ENCODE measurements at regions not wholly inside any gene's neighbourhood (a gene's known extent, or its start where the extent isn't known, plus 50 kb on each side); places are given as distances from the start of the nearest gene placed in this dataset.
A peak's percentile ranks its signal among the peaks of the same experiment; 100 is the strongest.

GRCh38 chr11:122248939-122249338 is 132.9 kb upstream of the BLID start:
- H3K27me3 ChIP-seq, result no peaks in the 10 kb centered on the region
- WGBS, 2 donors, result 89% methylated on average over 8 of the region's 8 CpGs
- TF ChIP-seq CTCF (IDR thresholded peaks at IDR 0.05), result no peak
- no peak for TF ChIP-seq POLR2A (IDR thresholded peaks at IDR 0.05)
- no peak for DNase-seq
- intact Hi-C loops (cut with DNase I), result no loop called here
- no peak for ATAC-seq
- no peak overlapping the region for H3K4me3 ChIP-seq
- no peak overlapping the region for H3K27ac ChIP-seq
- H3K9me3 ChIP-seq, result no peaks in the 10 kb centered on the region
- peaks cover 30% of the 10 kb centered on the region for H3K4me1 ChIP-seq
- no peaks in the 10 kb centered on the region for H3K36me3 ChIP-seq (replicated peaks in 1 of 2; ENCODE audit: insufficient read depth in 1 of 2, low read depth in 2 of 2)

GRCh38 chr11:122248131-122248530 is 132.1 kb upstream of the BLID start:
- Histone ChIP-seq H3K9me3 (no peaks in the 10 kb centered on the region), H3K4me3 (no peak overlapping the region), H3K36me3 (replicated peaks in 1 of 2; ENCODE audit: insufficient read depth in 1 of 2, low read depth in 2 of 2) (no peaks in the 10 kb centered on the region), H3K4me1 (peaks cover 23% of the 10 kb centered on the region), H3K27me3 (no peaks in the 10 kb centered on the region), H3K27ac (peak overlapping the region; percentile 4 to 66 (median 38))
- DNase-seq, result peak; percentile 69 to 88 (median 76)
- WGBS, 2 donors, result 15 to 18% methylated on average over 4 of the region's 4 CpGs
- no peak for TF ChIP-seq CTCF (IDR thresholded peaks at IDR 0.05)
- TF ChIP-seq POLR2A (IDR thresholded peaks at IDR 0.05), result no peak
- intact Hi-C loops (cut with DNase I), result no loop called here
- peak; percentile 86 for ATAC-seq

GRCh38 chr11:122246874-122247273 is 130.9 kb upstream of the BLID start:
- no peaks in the 10 kb centered on the region for H3K9me3 ChIP-seq
- no peak for DNase-seq
- 66 to 76% methylated on average over 2 of the region's 2 CpGs for WGBS, 2 donors
- H3K27ac ChIP-seq, result no peak overlapping the region
- peaks cover 23% of the 10 kb centered on the region for H3K4me1 ChIP-seq
- no peaks in the 10 kb centered on the region for H3K36me3 ChIP-seq (replicated peaks in 1 of 2; ENCODE audit: insufficient read depth in 1 of 2, low read depth in 2 of 2)
- intact Hi-C loops (cut with DNase I), result no loop called here
- H3K4me3 ChIP-seq, result no peak overlapping the region
- TF ChIP-seq CTCF (IDR thresholded peaks at IDR 0.05), result no peak
- TF ChIP-seq POLR2A (IDR thresholded peaks at IDR 0.05), result no peak
- no peaks in the 10 kb centered on the region for H3K27me3 ChIP-seq
- no peak for ATAC-seq

- no peak overlapping the region for H3K4me3 ChIP-seq
- WGBS, 2 donors, result 49 to 78% methylated on average over 3 of the region's 3 CpGs
- H3K9me3 ChIP-seq, result no peaks in the 10 kb centered on the region
- DNase-seq, result no peak
- TF ChIP-seq CTCF (IDR thresholded peaks at IDR 0.05) (no peak), POLR2A (IDR thresholded peaks at IDR 0.05) (no peak)
- H3K27ac ChIP-seq, result no peak overlapping the region
- peaks cover 10% of the 10 kb centered on the region for H3K4me1 ChIP-seq
- intact Hi-C loops (cut with DNase I), result no loop called here
- no peaks in the 10 kb centered on the region for H3K36me3 ChIP-seq (replicated peaks in 1 of 2; ENCODE audit: insufficient read depth in 1 of 2, low read depth in 2 of 2)
- no peak for ATAC-seq
- H3K27me3 ChIP-seq, result no peaks in the 10 kb centered on the region
These were observed 126.7 kb upstream of the BLID start for GRCh38 chr11:122242731-122243130.

GRCh38 chr11:122241566-122241965 is 125.6 kb upstream of the BLID start:
- Histone ChIP-seq H3K27me3 (no peaks in the 10 kb centered on the region), H3K4me1 (no peaks in the 10 kb centered on the region), H3K4me3 (no peak overlapping the region), H3K9me3 (no peaks in the 10 kb centered on the region), H3K36me3 (replicated peaks in 1 of 2; ENCODE audit: insufficient read depth in 1 of 2, low read depth in 2 of 2) (no peaks in the 10 kb centered on the region), H3K27ac (no peak overlapping the region)
- intact Hi-C loops (cut with DNase I), result no loop called here
- ATAC-seq, result no peak
- 67 to 84% methylated on average over 3 of the region's 3 CpGs for WGBS, 2 donors
- TF ChIP-seq POLR2A (IDR thresholded peaks at IDR 0.05) (no peak), CTCF (IDR thresholded peaks at IDR 0.05) (no peak)
- DNase-seq, result no peak

All from body of pancreas (tissue), 4 donors.